Posterior cingulate gyrus (tissue), 11 donors: ENCODE measurements at regions not wholly inside any gene's neighbourhood (a gene's known extent, or its start where the extent isn't known, plus 50 kb on each side); places are given as distances from the start of the nearest gene placed in this dataset.
A peak's percentile ranks its signal among the peaks of the same experiment; 100 is the strongest.
"Not testable (repeated sequence)": the region's sequence is repeated elsewhere in the genome, so short reads cannot be mapped to it uniquely, and the experiment has no call there.

ENCODE experiments used
- DNase-seq, 10 donors: peaks; one replicate each; pipeline versions ENCODE4 v3.0.0 to v3.0.0-alpha.2; 2020 to 2021; ENCODE audit warnings: mixed read lengths in 3 of 10
- intact Hi-C: fragments of 100-400 bp; cut with DNase I; formaldehyde crosslinking; loops from one replicate; pipeline ENCODE4 v1.15.1; 2023

DNA sequence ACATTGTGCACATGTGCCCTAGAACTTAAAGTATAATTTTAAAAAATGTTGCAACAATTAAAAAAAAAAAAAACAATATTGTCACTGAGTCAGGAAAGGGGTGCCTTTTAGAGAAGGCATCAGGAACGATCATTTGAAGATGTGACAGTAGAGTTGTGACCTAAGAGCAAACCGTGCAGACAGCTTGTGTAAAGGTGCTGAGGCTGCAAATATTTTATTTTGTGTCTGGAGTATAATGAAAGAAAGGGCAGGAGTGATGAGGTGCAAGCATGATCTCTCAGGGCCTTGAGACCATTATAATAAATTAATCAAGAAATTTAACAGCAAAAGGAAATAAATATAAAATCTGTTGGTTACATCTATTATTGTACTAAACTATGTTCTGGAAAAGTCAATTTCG, 1219.7 kb downstream of the OLFM4 start:
- DNase-seq: no peak
- intact Hi-C loops: no loop called here

DNA sequence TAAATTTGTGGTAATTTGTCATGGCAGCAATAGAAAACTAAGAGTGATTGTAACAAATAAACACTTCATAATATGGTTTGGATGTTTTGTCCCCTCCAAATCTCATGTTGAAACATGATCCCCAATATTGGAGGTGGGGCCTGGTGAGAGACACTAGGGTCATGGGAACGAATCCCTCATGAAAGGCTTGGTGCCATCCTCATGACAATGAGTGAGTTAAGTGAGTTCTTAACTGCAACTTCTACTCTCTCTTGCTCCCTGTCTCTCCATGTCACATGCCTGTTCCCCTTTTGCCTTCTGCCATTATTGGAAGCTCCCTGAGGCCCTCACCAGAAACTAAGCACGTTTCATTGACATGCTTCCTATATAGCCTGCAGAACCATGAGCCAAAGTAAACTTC, 1233.2 kb downstream of the OLFM4 start:
- intact Hi-C loops: no loop called here
- DNase-seq: no peak

GRCh38 chr13:54263868-54264267, 1235.3 kb downstream of the OLFM4 start:
- DNase-seq: no peak
- intact Hi-C loops: no loop called here

DNA sequence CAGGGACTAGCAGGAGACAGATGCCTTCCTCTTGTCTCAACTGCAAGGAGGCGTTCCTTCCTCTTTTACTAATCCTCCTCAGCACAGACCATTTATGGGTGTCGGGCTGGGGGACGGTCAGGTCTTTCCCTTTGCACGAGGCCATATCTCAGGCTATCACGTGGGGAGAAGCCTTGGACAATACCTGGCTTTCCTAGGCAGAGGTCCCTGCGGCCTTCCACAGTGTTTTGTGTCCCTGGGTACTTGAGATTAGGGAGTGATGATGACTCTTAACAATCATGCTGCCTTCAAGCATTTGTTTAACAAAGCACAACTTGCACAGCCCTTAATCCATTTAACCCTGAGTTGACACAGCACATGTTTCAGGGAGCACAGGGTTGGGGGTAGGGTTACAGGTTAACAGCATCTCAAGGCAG, 1238.6 kb downstream of the OLFM4 start:
- intact Hi-C loops: not testable (repeated sequence)

DNA sequence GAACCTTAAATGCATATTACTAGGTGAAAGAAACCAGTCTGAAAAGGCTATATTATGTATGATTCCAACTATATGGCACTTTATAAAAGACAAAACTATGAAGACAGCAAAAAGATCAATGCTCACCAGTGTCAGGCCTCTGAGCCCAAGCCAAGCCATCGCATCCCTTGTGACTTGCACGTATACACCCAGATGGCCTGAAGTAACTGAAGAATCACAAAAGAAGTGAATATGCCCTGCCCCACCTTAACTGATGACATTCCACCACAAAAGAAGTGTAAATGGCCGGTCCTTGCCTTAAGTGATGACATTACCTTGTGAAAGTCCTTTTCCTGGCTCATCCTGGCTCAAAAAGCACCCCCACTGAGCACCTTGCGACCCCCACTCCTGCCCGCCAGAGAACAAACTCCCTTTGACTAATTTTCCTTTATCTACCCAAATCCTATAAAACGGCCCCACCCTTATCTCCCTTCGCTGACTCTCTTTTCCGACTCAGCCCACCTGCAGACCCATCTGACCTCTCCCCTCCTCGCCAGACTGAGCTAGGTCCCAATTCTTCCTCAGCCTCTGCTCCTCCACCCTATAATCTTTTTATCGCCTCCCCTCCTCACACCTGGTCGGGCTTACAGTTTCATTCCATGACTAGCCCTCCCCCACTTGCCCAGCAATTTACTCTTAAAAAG, 1239.5 kb downstream of the OLFM4 start:
- intact Hi-C loops, DNase-seq: not testable (repeated sequence)

More for the DNA sequence above, 1238.6 kb downstream of the OLFM4 start:
- not testable (repeated sequence) for DNase-seq

DNA sequence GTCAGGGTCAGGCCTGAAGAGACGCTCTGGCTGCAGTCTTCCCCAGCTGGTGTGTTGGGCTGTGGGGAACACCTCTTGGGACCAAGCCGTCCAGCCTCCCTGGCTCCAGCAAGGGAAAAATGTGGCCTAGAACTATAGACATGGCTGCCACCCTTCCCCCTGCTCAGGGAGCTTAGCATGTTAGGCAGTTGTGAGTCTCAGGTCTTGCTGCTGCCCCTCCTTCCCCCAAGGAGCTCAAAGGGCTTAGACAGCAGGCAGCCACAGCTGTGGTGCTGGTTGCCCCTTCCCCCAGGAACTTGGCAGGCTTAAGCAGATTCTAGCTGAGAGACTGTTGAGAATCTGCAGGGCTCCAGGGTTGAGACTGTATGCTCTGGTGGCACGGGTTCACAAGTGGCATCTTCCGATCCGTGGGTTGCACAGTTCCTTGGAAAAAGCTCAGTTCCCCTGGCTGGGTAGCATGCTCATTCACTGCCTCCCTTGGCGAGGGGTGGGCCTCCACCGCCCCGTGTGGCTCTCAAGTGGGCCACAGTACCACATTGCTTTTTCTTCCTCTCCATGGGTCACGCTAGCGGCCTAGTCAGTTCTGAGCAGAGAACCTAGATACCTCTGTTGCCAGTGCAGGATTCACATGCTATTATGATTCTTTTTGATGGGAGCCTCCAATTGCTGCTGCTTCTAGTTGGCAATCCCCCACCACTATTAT, 1258.6 kb downstream of the OLFM4 start:
- DNase-seq: no peak

GRCh38 chr13:54301085-54301484, 1272.5 kb downstream of the OLFM4 start:
- intact Hi-C loops: no loop called here
- no peak for DNase-seq

More for the DNA sequence above, 1258.6 kb downstream of the OLFM4 start:
- intact Hi-C loops: no loop called here

GRCh38 chr13:54305377-54305776, 1276.8 kb downstream of the OLFM4 start:
- intact Hi-C loops: no loop called here

DNA sequence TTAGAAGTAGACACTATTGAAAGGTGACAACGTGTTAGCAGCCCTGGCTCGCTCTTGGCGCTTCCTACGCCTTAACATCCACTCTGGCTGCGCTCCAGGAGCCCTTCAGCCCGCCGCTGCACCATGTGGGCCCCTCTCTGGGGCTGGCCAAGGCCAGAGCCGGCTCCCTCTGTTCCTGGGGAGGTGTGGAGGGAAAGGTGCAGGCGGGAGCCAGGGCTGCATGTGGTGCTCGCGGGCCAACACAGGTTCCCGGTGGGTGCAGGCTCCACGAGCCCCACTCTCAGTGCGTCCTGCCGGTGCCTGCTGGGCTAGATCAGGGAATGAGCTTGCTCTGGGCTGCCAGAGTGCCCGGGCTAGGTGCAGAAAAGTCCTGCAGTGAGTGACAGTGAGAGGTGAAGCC, 1284.3 kb downstream of the OLFM4 start:
- intact Hi-C loops: no loop called here

More at GRCh38 chr13:54305377-54305776, 1276.8 kb downstream of the OLFM4 start:
- no peak for DNase-seq

DNA sequence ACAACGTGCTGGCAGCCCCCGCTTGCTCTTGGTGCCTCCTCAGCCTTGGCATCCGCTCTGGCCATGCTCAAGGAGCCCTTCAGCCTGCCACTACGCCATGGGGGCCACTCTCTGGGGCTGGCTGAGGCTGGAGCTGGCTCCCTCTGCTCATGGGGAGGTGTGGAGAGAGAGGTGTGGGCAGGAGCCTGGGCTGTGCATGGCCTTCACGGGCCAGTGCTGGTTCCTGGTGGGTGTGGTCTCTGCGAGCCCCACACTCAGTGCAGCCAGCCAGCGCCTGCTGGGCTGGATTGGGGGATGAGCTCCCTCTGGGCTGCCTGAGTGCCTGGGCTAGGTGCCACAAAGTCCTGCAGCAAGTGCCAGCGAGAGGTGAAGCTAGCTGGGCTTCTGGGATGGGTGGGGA, 1289.1 kb downstream of the OLFM4 start:
- DNase-seq: peak in 1 of 10 donors; percentile 70

More for the DNA sequence above, 1284.3 kb downstream of the OLFM4 start:
- peak in 1 of 10 donors; percentile 41 for DNase-seq

GRCh38 chr13:54337540-54337939, 1308.9 kb downstream of the OLFM4 start:
- intact Hi-C loops: no loop called here
- no peak for DNase-seq

More for the DNA sequence above, 1289.1 kb downstream of the OLFM4 start:
- intact Hi-C loops: no loop called here

GRCh38 chr13:54347531-54347930, 1318.9 kb downstream of the OLFM4 start:
- intact Hi-C loops: no loop called here
- DNase-seq: no peak

- DNase-seq: no peak
- intact Hi-C loops: no loop called here
These were observed 1327.6 kb downstream of the OLFM4 start for GRCh38 chr13:54356209-54356608.

DNA sequence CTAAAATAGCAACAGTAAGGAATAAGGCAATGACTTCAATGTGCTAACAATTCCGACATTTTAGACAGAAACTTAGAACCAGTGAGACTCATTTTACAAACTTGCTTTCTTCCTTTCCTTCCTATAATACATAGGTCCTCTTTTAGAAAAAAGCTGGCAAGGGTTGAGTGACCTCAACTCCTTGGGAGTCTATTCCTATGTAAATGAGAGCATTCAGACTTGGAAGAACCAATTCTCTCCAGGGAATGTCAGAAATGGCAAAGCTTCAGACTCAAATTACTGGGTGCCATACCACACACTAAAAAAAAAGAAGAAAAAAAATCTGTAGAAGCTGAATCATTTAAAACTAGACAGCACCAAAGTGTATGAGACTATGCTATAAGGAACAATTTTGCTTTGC, 1328.2 kb downstream of the OLFM4 start:
- intact Hi-C loops: no loop called here
- no peak for DNase-seq

DNA sequence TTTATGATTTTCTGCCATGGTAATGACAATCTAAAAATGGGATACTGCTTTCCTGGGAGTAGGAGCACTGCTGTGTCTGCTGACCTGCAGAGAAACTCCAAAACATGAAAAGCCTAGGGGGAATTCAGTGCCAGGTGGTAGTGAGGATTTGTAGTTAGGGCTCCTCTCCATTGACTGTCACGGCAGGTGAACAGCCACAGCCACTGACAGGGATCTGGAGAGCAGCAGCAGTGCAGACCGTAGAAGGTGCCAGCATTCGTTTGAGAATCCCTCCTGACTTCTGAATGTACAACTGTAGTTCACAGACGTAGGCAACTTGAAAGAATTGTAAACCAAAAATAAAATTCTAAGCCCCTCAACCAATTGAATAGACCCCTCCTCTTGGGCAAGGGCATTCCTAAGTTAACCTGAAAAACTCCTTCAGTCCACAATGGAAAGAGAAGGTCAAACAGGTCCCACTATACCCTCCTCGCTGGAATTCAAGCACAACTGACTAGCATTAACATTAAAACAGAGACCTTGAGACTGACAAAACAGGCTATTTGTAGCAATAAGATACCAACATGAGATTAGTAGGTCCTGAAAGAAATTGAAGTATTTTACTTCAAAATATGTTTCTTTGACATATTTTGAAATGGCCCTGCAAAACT, 1328.8 kb downstream of the OLFM4 start:
- no peak for DNase-seq
- intact Hi-C loops: no loop called here

- intact Hi-C loops: no loop called here
These were observed 1332.8 kb downstream of the OLFM4 start for GRCh38 chr13:54361460-54361859.

GRCh38 chr13:54366728-54367127, 1338.1 kb downstream of the OLFM4 start:
- intact Hi-C loops: no loop called here
- no peak for DNase-seq

More at GRCh38 chr13:54361460-54361859, 1332.8 kb downstream of the OLFM4 start:
- no peak for DNase-seq

GRCh38 chr13:54367639-54368271, 1339.1 kb downstream of the OLFM4 start:
- intact Hi-C loops: no loop called here
- DNase-seq: no peak

- no peak for DNase-seq
- intact Hi-C loops: no loop called here
These were observed 1339.8 kb downstream of the OLFM4 start for GRCh38 chr13:54368387-54368786.

GRCh38 chr13:54373211-54373610, 1344.6 kb downstream of the OLFM4 start:
- intact Hi-C loops: no loop called here
- DNase-seq: no peak

GRCh38 chr13:54379461-54379860, 1350.8 kb downstream of the OLFM4 start:
- no peak for DNase-seq
- intact Hi-C loops: no loop called here
